ENCODE measurements at regions not wholly inside any gene's neighbourhood (a gene's known extent, or its start where the extent isn't known, plus 50 kb on each side); places are given as distances from the start of the nearest gene placed in this dataset.

DNA sequence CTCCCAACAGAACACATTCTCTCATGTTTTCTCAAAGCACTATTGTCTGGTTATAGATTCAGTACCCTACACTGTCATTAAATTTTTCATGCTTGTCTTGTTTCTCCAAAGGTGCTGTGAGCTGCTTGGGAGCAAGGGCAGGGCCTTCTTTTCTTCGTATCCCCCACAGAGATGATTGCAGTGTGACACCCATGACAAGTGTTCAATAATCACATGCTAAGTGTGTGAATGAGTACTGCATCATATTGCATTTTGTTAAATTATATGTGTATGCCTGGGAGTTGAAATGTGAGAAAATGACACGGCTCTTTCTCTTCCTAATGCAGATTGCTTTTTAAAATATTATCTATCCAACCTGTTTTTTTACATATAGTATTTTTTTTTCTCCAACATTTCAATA, 57.3 kb upstream of the MAGI3 start:
- no peak overlapping the region for H3K27ac ChIP-seq

DNA sequence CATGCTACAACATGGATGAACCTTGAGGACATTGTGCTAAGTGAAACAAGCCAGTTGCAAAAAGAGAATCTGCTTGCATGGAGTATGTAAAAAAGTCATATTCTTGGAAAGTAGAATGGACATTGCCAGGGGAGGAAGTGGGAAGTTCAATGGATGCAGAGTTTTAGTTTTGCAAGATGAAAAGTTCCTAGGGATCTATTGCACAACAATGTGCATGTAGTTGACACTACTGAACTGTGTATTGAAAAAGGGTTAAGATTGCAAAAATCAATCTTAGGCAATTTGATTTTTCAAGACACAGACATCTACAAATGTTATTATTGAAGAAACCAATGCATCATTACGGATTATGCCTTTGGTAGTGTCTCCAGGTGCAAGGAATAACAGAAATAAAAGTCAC, 50.3 kb upstream of the MAGI3 start:
- no peak overlapping the region for H3K27ac ChIP-seq
- no peak for TF ChIP-seq ZFX (IDR thresholded peaks at IDR 0.05; ENCODE audit: borderline replicate concordance)
- TF ChIP-seq, protein P1, sequence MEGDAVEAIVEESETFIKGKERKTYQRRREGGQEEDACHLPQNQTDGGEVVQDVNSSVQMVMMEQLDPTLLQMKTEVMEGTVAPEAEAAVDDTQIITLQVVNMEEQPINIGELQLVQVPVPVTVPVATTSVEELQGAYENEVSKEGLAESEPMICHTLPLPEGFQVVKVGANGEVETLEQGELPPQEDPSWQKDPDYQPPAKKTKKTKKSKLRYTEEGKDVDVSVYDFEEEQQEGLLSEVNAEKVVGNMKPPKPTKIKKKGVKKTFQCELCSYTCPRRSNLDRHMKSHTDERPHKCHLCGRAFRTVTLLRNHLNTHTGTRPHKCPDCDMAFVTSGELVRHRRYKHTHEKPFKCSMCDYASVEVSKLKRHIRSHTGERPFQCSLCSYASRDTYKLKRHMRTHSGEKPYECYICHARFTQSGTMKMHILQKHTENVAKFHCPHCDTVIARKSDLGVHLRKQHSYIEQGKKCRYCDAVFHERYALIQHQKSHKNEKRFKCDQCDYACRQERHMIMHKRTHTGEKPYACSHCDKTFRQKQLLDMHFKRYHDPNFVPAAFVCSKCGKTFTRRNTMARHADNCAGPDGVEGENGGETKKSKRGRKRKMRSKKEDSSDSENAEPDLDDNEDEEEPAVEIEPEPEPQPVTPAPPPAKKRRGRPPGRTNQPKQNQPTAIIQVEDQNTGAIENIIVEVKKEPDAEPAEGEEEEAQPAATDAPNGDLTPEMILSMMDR (IDR thresholded peaks at IDR 0.05), result no peak

More for the DNA sequence above, 57.3 kb upstream of the MAGI3 start:
- TF ChIP-seq, protein P1 (IDR thresholded peaks at IDR 0.05), result no peak
- no peak for TF ChIP-seq ZFX (IDR thresholded peaks at IDR 0.05; ENCODE audit: borderline replicate concordance)
